Muscle layer of colon (tissue), 2 donors: ENCODE measurements at regions not wholly inside any gene's neighbourhood (a gene's known extent, or its start where the extent isn't known, plus 50 kb on each side); places are given as distances from the start of the nearest gene placed in this dataset.

Experiments
- H3K27ac ChIP-seq: one replicate; pipeline ENCODE4 v1.7.0; 2013; ENCODE audit warnings: low read depth, mild to moderate bottlenecking, low read length, moderate library complexity
- H3K27me3 ChIP-seq, 2 donors: one replicate each; pipeline ENCODE4 v1.7.0; 2013; ENCODE audit warnings: low read length in 2 of 2, mild to moderate bottlenecking in 2 of 2; ENCODE audit not compliant: insufficient read depth in 2 of 2, control insufficient read depth in 1 of 2
- H3K36me3 ChIP-seq: one replicate; pipeline ENCODE4 v1.7.0; 2013; ENCODE audit warnings: mild to moderate bottlenecking, low read length; ENCODE audit not compliant: insufficient read depth
- H3K4me1 ChIP-seq: one replicate; pipeline ENCODE4 v1.7.0; 2013; ENCODE audit warnings: mild to moderate bottlenecking, low read length; ENCODE audit not compliant: insufficient read depth
- H3K4me3 ChIP-seq, 2 donors: one replicate each; pipeline ENCODE4 v1.7.0; 2013; ENCODE audit warnings: low read length in 2 of 2, low read depth in 1 of 2, mild to moderate bottlenecking in 1 of 2, moderate library complexity in 1 of 2
- H3K9ac ChIP-seq: one replicate; pipeline ENCODE4 v1.7.0; 2013; ENCODE audit warnings: low read length
- H3K9me3 ChIP-seq: one replicate; pipeline ENCODE4 v1.7.0; 2013; ENCODE audit warnings: mild to moderate bottlenecking, low read length
- donor health status: abdominal sarcoma.
- donor health status: Adenocarcinoma of cecum.

- Histone ChIP-seq H3K9ac (no peak overlapping the region), H3K4me1 (no peaks in the 10 kb centered on the region), H3K4me3 (no peak overlapping the region), H3K9me3 (no peaks in the 10 kb centered on the region), H3K27me3 (no peaks in the 10 kb centered on the region), H3K36me3 (no peaks in the 10 kb centered on the region), H3K27ac (no peak overlapping the region)
Observed at GRCh38 chr1:212528501-212528900, 80.1 kb upstream of the ATF3 start.

- Histone ChIP-seq H3K9me3 (no peaks in the 10 kb centered on the region), H3K27ac (no peak overlapping the region)
Observed at GRCh38 chr1:212529211-212529741, 79.3 kb upstream of the ATF3 start.

GRCh38 chr1:212531267-212531666, 77.3 kb upstream of the ATF3 start:
- Histone ChIP-seq H3K4me1 (no peaks in the 10 kb centered on the region), H3K27me3 (no peaks in the 10 kb centered on the region), H3K27ac (no peak overlapping the region), H3K36me3 (no peaks in the 10 kb centered on the region), H3K9me3 (no peaks in the 10 kb centered on the region), H3K4me3 (no peak overlapping the region), H3K9ac (no peak overlapping the region)

More at GRCh38 chr1:212529211-212529741, 79.3 kb upstream of the ATF3 start:
- Histone ChIP-seq H3K9ac (no peak overlapping the region), H3K36me3 (no peaks in the 10 kb centered on the region), H3K4me1 (no peaks in the 10 kb centered on the region), H3K4me3 (no peak overlapping the region), H3K27me3 (no peaks in the 10 kb centered on the region)

- Histone ChIP-seq H3K9ac (no peak overlapping the region), H3K27ac (no peak overlapping the region), H3K27me3 (no peaks in the 10 kb centered on the region), H3K36me3 (no peaks in the 10 kb centered on the region), H3K4me1 (no peaks in the 10 kb centered on the region), H3K9me3 (no peaks in the 10 kb centered on the region), H3K4me3 (no peak overlapping the region)
Observed at GRCh38 chr1:212531796-212532195, 76.8 kb upstream of the ATF3 start.

- Histone ChIP-seq H3K9me3 (no peaks in the 10 kb centered on the region), H3K27me3 (no peaks in the 10 kb centered on the region), H3K36me3 (no peaks in the 10 kb centered on the region), H3K9ac (no peak overlapping the region), H3K27ac (no peak overlapping the region), H3K4me1 (no peaks in the 10 kb centered on the region), H3K4me3 (no peak overlapping the region)
Observed at GRCh38 chr1:212532469-212533147, 76.0 kb upstream of the ATF3 start.

- H3K9me3 ChIP-seq: no peaks in the 10 kb centered on the region
- H3K9ac ChIP-seq: no peak overlapping the region
- H3K4me3 ChIP-seq: no peak overlapping the region
- no peaks in the 10 kb centered on the region for H3K4me1 ChIP-seq
- H3K27ac ChIP-seq: no peak overlapping the region
- no peaks in the 10 kb centered on the region for H3K36me3 ChIP-seq
- no peaks in the 10 kb centered on the region for H3K27me3 ChIP-seq
Observed at GRCh38 chr1:212533148-212533517, 75.4 kb upstream of the ATF3 start.

- no peaks in the 10 kb centered on the region for H3K27me3 ChIP-seq
- no peaks in the 10 kb centered on the region for H3K4me1 ChIP-seq
- no peak overlapping the region for H3K4me3 ChIP-seq
- no peaks in the 10 kb centered on the region for H3K36me3 ChIP-seq
- no peaks in the 10 kb centered on the region for H3K9me3 ChIP-seq
- no peak overlapping the region for H3K27ac ChIP-seq
- no peak overlapping the region for H3K9ac ChIP-seq
Observed at GRCh38 chr1:212536586-212536985, 72.0 kb upstream of the ATF3 start.

- no peak overlapping the region for H3K27ac ChIP-seq
- no peak overlapping the region for H3K4me3 ChIP-seq
- H3K36me3 ChIP-seq: no peaks in the 10 kb centered on the region
- no peaks in the 10 kb centered on the region for H3K9me3 ChIP-seq
- no peak overlapping the region for H3K9ac ChIP-seq
- H3K27me3 ChIP-seq: no peaks in the 10 kb centered on the region
- no peaks in the 10 kb centered on the region for H3K4me1 ChIP-seq
Observed at GRCh38 chr1:212537610-212538009, 71.0 kb upstream of the ATF3 start.

- Histone ChIP-seq H3K9ac (no peak overlapping the region), H3K27ac (no peak overlapping the region), H3K4me1 (no peaks in the 10 kb centered on the region), H3K27me3 (no peaks in the 10 kb centered on the region), H3K9me3 (no peaks in the 10 kb centered on the region), H3K36me3 (no peaks in the 10 kb centered on the region), H3K4me3 (no peak overlapping the region)
Observed at GRCh38 chr1:212539737-212540430, 68.7 kb upstream of the ATF3 start.

GRCh38 chr1:212542761-212543187, 65.8 kb upstream of the ATF3 start:
- H3K4me1 ChIP-seq: no peaks in the 10 kb centered on the region
- H3K27ac ChIP-seq: no peak overlapping the region

GRCh38 chr1:212544110-212544509, 64.5 kb upstream of the ATF3 start:
- no peaks in the 10 kb centered on the region for H3K4me1 ChIP-seq

More at GRCh38 chr1:212542761-212543187, 65.8 kb upstream of the ATF3 start:
- H3K4me3 ChIP-seq: no peak overlapping the region
- no peaks in the 10 kb centered on the region for H3K36me3 ChIP-seq
- no peaks in the 10 kb centered on the region for H3K9me3 ChIP-seq
- H3K27me3 ChIP-seq: no peaks in the 10 kb centered on the region
- H3K9ac ChIP-seq: no peak overlapping the region

More at GRCh38 chr1:212544110-212544509, 64.5 kb upstream of the ATF3 start:
- H3K27ac ChIP-seq: no peak overlapping the region
- no peaks in the 10 kb centered on the region for H3K9me3 ChIP-seq
- no peak overlapping the region for H3K4me3 ChIP-seq
- no peaks in the 10 kb centered on the region for H3K27me3 ChIP-seq
- no peaks in the 10 kb centered on the region for H3K36me3 ChIP-seq
- H3K9ac ChIP-seq: no peak overlapping the region
